ENCODE measurements at regions not wholly inside any gene's neighbourhood (a gene's known extent, or its start where the extent isn't known, plus 50 kb on each side); places are given as distances from the start of the nearest gene placed in this dataset.

DNA sequence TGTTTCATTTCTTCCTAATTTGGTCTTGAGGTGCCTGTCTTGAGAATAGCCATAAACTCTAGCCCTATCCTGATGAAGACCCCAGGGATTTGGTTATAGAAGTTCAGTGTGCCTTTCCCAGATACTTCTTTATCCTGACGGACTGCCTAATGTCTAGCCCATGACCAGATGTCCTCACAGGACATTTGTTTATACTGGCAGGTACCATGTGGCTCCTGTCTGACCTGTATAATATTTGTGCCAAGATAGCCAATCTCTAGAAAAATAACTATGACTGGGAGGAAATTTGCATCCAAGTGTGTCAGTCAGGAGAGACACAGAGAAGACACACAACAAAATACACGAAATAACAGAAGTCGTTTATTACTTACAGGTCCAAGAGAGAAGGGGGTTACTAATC lies 69.2 kb upstream of the MIR17HG start:
- TF ChIP-seq EZH2phosphoT487 (IDR thresholded peaks at IDR 0.05; ENCODE audit: low read depth, severe bottlenecking, unreplicated experiment) (no peak), EZH2 (IDR thresholded peaks at IDR 0.05; ENCODE audit: borderline replicate concordance) (no peak)
- TF ChIP-seq, protein P1, sequence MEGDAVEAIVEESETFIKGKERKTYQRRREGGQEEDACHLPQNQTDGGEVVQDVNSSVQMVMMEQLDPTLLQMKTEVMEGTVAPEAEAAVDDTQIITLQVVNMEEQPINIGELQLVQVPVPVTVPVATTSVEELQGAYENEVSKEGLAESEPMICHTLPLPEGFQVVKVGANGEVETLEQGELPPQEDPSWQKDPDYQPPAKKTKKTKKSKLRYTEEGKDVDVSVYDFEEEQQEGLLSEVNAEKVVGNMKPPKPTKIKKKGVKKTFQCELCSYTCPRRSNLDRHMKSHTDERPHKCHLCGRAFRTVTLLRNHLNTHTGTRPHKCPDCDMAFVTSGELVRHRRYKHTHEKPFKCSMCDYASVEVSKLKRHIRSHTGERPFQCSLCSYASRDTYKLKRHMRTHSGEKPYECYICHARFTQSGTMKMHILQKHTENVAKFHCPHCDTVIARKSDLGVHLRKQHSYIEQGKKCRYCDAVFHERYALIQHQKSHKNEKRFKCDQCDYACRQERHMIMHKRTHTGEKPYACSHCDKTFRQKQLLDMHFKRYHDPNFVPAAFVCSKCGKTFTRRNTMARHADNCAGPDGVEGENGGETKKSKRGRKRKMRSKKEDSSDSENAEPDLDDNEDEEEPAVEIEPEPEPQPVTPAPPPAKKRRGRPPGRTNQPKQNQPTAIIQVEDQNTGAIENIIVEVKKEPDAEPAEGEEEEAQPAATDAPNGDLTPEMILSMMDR (IDR thresholded peaks at IDR 0.05; ENCODE audit: poor library complexity) = no peak
